Prostate gland (tissue), 2 donors: ENCODE measurements at regions not wholly inside any gene's neighbourhood (a gene's known extent, or its start where the extent isn't known, plus 50 kb on each side); places are given as distances from the start of the nearest gene placed in this dataset.
"Not testable (repeated sequence)": the region's sequence is repeated elsewhere in the genome, so short reads cannot be mapped to it uniquely, and the experiment has no call there.

Experiments used
- CTCF ChIP-seq, 4 experiments: fragments of 200-600 bp in 2 of 4; fragments of 450-650 bp in 2 of 4; sonication (generic) in 2 of 4; IDR thresholded peaks; 1 replicate in 3 of 4; 2 replicates in 1 of 4; pipeline ENCODE4 v1.5.1; 2016 to 2019; ENCODE audit warnings: antibody characterized with exemption in 4 of 4, mild to moderate bottlenecking in 2 of 4, moderate library complexity in 2 of 4
- POLR2A ChIP-seq: fragments of 450-650 bp; IDR thresholded peaks from one replicate; pipeline ENCODE4 v1.6.1; 2016; ENCODE audit warnings: antibody characterized with exemption, mild to moderate bottlenecking
- POLR2AphosphoS5 ChIP-seq: sonication (generic); formaldehyde crosslinking; IDR thresholded peaks from one replicate; pipeline ENCODE4 v1.6.1; 2017; ENCODE audit warnings: antibody characterized with exemption

DNA sequence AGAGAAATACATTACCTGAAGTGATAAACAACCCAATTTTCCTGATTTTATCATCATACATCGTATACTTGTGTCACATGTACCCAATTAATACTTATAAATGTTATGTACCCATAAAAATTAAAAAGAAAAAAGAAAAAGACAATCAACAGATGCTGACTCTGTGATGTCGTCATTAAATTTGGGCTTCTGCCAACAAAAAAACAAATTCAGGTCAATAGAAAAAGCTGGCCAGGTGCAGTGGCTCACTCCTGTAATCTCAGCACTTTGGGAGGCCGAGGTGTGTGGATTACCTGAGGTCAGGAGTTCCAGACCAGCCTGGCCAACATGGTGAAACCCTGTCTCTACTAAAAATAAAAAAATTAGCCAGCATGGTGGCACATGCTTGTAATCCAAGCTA, 174.4 kb downstream of the ZIC4 start:
- not testable (repeated sequence) for TF ChIP-seq CTCF (IDR thresholded peaks at IDR 0.05); POLR2A; POLR2AphosphoS5
